ENCODE measurements at regions not wholly inside any gene's neighbourhood (a gene's known extent, or its start where the extent isn't known, plus 50 kb on each side); places are given as distances from the start of the nearest gene placed in this dataset.
"Not testable (repeated sequence)": the region's sequence is repeated elsewhere in the genome, so short reads cannot be mapped to it uniquely, and the experiment has no call there.

- no peaks in the 10 kb centered on the region for H3K27me3 ChIP-seq (ENCODE audit: control insufficient read depth, insufficient read depth, low read length)
- no peak overlapping the region for H3K27ac ChIP-seq (ENCODE audit: low read depth, low read length)
- no peaks in the 10 kb centered on the region for H3K36me3 ChIP-seq (ENCODE audit: control insufficient read depth, insufficient read depth, low read length)
- H3K4me3 ChIP-seq (ENCODE audit: low read length), result no peak overlapping the region
- H3K9ac ChIP-seq (ENCODE audit: low read length), result no peak overlapping the region
- H3K4me1 ChIP-seq (ENCODE audit: control insufficient read depth, insufficient read depth, low read length), result no peaks in the 10 kb centered on the region
Measured at GRCh38 chr12:114616081-114616480, 67.9 kb downstream of the TBX3 start.

DNA sequence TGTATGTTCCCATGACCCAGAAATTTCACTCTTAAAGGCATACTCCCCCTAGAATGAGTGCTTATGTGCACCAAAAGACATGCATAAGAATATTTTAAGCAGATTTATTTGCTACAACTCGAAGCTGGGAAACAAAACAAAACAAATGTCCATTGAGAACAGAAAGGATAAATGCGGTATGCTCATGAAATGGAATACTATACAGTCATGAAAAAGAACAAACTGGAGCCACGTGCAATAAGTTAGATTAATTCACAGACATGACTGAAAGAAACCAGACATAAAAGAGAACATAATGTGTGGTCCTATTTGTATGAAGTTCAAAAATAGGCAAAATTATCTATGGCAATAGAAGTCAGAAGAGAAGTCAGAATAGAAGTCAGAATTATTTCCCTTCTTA, 69.9 kb downstream of the TBX3 start:
- Histone ChIP-seq H3K27me3 (ENCODE audit: control insufficient read depth, insufficient read depth, low read length) (no peaks in the 10 kb centered on the region), H3K4me1 (ENCODE audit: control insufficient read depth, insufficient read depth, low read length) (no peaks in the 10 kb centered on the region), H3K4me3 (ENCODE audit: low read length) (no peak overlapping the region), H3K36me3 (ENCODE audit: control insufficient read depth, insufficient read depth, low read length) (no peaks in the 10 kb centered on the region), H3K27ac (ENCODE audit: low read depth, low read length) (no peak overlapping the region), H3K9ac (ENCODE audit: low read length) (no peak overlapping the region)

DNA sequence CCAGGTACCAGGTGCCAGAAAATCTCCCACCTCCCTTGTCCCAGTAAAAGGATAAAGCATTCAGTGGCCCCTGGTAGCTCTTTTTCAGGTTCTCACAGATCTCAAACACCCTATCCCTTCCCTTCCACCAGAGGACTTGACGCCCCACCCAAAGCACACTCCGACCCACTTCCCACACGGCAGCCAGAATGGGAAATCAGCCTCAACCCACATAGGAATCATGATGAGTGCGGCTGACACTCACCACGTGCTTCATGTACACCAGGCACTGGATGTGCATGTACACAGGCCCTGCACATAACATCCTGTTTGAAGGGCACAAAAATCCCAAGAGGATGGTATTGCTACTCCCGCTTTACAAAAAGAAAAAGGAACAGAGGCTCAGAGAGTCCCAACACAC, 71.9 kb downstream of the TBX3 start:
- no peak overlapping the region for H3K27ac ChIP-seq (ENCODE audit: low read depth, low read length)
- H3K27me3 ChIP-seq (ENCODE audit: control insufficient read depth, insufficient read depth, low read length), result no peaks in the 10 kb centered on the region
- no peaks in the 10 kb centered on the region for H3K36me3 ChIP-seq (ENCODE audit: control insufficient read depth, insufficient read depth, low read length)
- H3K4me3 ChIP-seq (ENCODE audit: low read length), result no peak overlapping the region
- H3K4me1 ChIP-seq (ENCODE audit: control insufficient read depth, insufficient read depth, low read length), result no peaks in the 10 kb centered on the region
- H3K9ac ChIP-seq (ENCODE audit: low read length), result no peak overlapping the region

- Histone ChIP-seq H3K27ac (ENCODE audit: low read depth, low read length) (no peak overlapping the region), H3K27me3 (ENCODE audit: control insufficient read depth, insufficient read depth, low read length) (no peaks in the 10 kb centered on the region), H3K9ac (ENCODE audit: low read length) (no peak overlapping the region), H3K4me3 (ENCODE audit: low read length) (no peak overlapping the region), H3K36me3 (ENCODE audit: control insufficient read depth, insufficient read depth, low read length) (no peaks in the 10 kb centered on the region), H3K4me1 (ENCODE audit: control insufficient read depth, insufficient read depth, low read length) (no peaks in the 10 kb centered on the region)
Measured at GRCh38 chr12:114611145-114612018, 72.6 kb downstream of the TBX3 start.

DNA sequence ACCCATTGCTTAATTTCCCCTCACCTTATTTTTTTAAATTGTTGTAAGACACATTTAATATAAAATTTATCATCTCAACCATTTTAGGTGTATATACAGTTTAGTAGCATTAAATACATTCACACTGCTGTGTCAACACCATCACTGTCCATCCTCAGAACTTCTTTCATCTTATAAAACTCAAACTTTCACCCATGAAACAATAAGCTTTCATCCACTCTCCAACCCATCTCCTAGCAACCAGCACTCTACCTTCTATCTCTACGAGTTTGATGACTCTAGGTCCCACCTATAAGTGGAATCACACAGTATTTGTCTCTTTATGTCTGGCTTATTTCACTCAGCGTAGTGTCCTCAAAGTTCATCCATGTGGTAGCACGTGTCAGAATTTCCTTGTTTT, 75.5 kb downstream of the TBX3 start:
- H3K9ac ChIP-seq (ENCODE audit: low read length), result no peak overlapping the region

DNA sequence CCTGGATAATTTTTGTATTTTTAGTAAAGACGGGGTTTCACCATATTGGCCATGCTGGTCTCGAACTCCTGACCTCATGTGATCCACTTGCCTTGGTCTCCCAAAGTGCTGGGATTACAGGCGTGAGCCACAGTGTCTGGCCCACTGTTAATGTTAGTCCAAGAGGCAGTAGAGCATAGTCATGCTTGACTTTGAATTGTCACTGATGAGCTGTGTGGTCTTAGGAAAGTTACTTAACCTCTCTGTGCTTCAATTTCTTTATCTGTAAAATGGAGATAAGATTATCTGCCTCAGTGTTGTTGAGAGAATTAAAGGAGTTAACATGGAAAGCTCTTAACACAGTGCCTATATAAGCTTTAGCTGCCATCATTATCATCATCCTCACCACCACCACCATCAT, 78.1 kb downstream of the TBX3 start:
- no peaks in the 10 kb centered on the region for H3K36me3 ChIP-seq (ENCODE audit: control insufficient read depth, insufficient read depth, low read length)
- no peak overlapping the region for H3K9ac ChIP-seq (ENCODE audit: low read length)
- H3K4me3 ChIP-seq (ENCODE audit: low read length), result no peak overlapping the region
- H3K27me3 ChIP-seq (ENCODE audit: control insufficient read depth, insufficient read depth, low read length), result no peaks in the 10 kb centered on the region
- H3K27ac ChIP-seq (ENCODE audit: low read depth, low read length), result no peak overlapping the region
- no peaks in the 10 kb centered on the region for H3K4me1 ChIP-seq (ENCODE audit: control insufficient read depth, insufficient read depth, low read length)

More for the DNA sequence above, 75.5 kb downstream of the TBX3 start:
- H3K27ac ChIP-seq (ENCODE audit: low read depth, low read length), result no peak overlapping the region
- H3K36me3 ChIP-seq (ENCODE audit: control insufficient read depth, insufficient read depth, low read length), result no peaks in the 10 kb centered on the region
- H3K27me3 ChIP-seq (ENCODE audit: control insufficient read depth, insufficient read depth, low read length), result no peaks in the 10 kb centered on the region
- no peak overlapping the region for H3K4me3 ChIP-seq (ENCODE audit: low read length)
- no peaks in the 10 kb centered on the region for H3K4me1 ChIP-seq (ENCODE audit: control insufficient read depth, insufficient read depth, low read length)

DNA sequence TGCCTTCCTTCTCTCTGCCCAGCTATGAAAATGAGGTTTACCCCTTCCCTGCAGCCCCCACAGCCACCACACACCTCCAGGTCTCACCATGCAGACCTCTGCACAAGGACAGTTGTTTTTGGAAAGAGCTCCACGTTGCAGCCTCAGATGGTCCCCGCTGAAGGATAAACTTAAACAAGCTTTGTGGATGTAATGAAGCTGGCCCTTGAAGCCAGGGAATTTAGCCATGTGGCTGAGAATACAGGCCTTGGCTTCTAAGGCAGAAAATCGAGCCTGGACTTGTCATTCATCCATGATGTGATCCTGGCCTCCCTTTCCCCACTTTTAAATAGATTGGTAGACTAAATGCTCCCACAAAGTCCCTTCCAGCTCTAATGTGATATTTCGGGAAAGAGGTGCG, 79.4 kb downstream of the TBX3 start:
- Histone ChIP-seq H3K9ac (ENCODE audit: low read length) (no peak overlapping the region), H3K27ac (ENCODE audit: low read depth, low read length) (no peak overlapping the region), H3K27me3 (ENCODE audit: control insufficient read depth, insufficient read depth, low read length) (no peaks in the 10 kb centered on the region), H3K4me1 (ENCODE audit: control insufficient read depth, insufficient read depth, low read length) (no peaks in the 10 kb centered on the region), H3K36me3 (ENCODE audit: control insufficient read depth, insufficient read depth, low read length) (no peaks in the 10 kb centered on the region), H3K4me3 (ENCODE audit: low read length) (no peak overlapping the region)

- H3K27ac ChIP-seq (ENCODE audit: low read depth, low read length); H3K36me3 ChIP-seq (ENCODE audit: control insufficient read depth, insufficient read depth, low read length); H3K4me1 ChIP-seq (ENCODE audit: control insufficient read depth, insufficient read depth, low read length); H3K27me3 ChIP-seq (ENCODE audit: control insufficient read depth, insufficient read depth, low read length); H3K9ac ChIP-seq (ENCODE audit: low read length); H3K4me3 ChIP-seq (ENCODE audit: low read length): not testable (repeated sequence)
Measured at GRCh38 chr12:114600584-114600983, 83.4 kb downstream of the TBX3 start.

GRCh38 chr12:114598111-114598510, 85.9 kb downstream of the TBX3 start:
- Histone ChIP-seq H3K36me3 (ENCODE audit: control insufficient read depth, insufficient read depth, low read length) (no peaks in the 10 kb centered on the region), H3K4me1 (ENCODE audit: control insufficient read depth, insufficient read depth, low read length) (no peaks in the 10 kb centered on the region), H3K4me3 (ENCODE audit: low read length) (no peak overlapping the region), H3K27ac (ENCODE audit: low read depth, low read length) (no peak overlapping the region), H3K9ac (ENCODE audit: low read length) (no peak overlapping the region), H3K27me3 (ENCODE audit: control insufficient read depth, insufficient read depth, low read length) (no peaks in the 10 kb centered on the region)

- Histone ChIP-seq H3K27ac (ENCODE audit: low read depth, low read length) (no peak overlapping the region), H3K27me3 (ENCODE audit: control insufficient read depth, insufficient read depth, low read length) (no peaks in the 10 kb centered on the region)
Measured at GRCh38 chr12:114592946-114593345, 91.0 kb downstream of the TBX3 start.

DNA sequence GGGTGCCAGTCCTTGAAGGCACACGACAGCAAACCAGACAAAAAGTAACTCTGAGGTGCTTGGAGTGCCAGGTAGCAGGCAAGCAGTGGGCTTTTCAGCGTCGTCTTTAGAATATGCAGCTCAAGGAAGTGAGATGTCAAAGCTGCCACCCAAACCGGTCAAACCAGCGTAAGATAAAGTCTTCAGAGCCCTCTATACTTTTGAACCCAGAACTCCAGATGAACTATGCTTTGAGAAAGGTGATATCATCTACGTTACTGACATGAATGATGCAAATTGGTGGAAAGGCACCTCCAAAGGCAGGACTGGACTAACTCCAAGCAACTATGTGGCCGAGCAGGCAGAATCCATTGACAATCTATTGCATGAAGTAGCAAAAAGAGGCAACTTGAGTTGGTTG, 95.9 kb downstream of the TBX3 start:
- Histone ChIP-seq H3K27me3 (ENCODE audit: control insufficient read depth, insufficient read depth, low read length) (no peaks in the 10 kb centered on the region), H3K4me1 (ENCODE audit: control insufficient read depth, insufficient read depth, low read length) (no peaks in the 10 kb centered on the region), H3K36me3 (ENCODE audit: control insufficient read depth, insufficient read depth, low read length) (no peaks in the 10 kb centered on the region), H3K27ac (ENCODE audit: low read depth, low read length) (no peak overlapping the region), H3K4me3 (ENCODE audit: low read length) (no peak overlapping the region), H3K9ac (ENCODE audit: low read length) (no peak overlapping the region)

More at GRCh38 chr12:114592946-114593345, 91.0 kb downstream of the TBX3 start:
- Histone ChIP-seq H3K4me1 (ENCODE audit: control insufficient read depth, insufficient read depth, low read length) (no peaks in the 10 kb centered on the region), H3K4me3 (ENCODE audit: low read length) (no peak overlapping the region), H3K9ac (ENCODE audit: low read length) (no peak overlapping the region), H3K36me3 (ENCODE audit: control insufficient read depth, insufficient read depth, low read length) (no peaks in the 10 kb centered on the region)

GRCh38 chr12:114580306-114580705, 103.7 kb downstream of the TBX3 start:
- Histone ChIP-seq H3K27me3 (ENCODE audit: control insufficient read depth, insufficient read depth, low read length) (peaks cover 3% of the 10 kb centered on the region), H3K4me1 (ENCODE audit: control insufficient read depth, insufficient read depth, low read length) (no peaks in the 10 kb centered on the region), H3K36me3 (ENCODE audit: control insufficient read depth, insufficient read depth, low read length) (no peaks in the 10 kb centered on the region), H3K9ac (ENCODE audit: low read length) (no peak overlapping the region), H3K27ac (ENCODE audit: low read depth, low read length) (no peak overlapping the region), H3K4me3 (ENCODE audit: low read length) (no peak overlapping the region)

DNA sequence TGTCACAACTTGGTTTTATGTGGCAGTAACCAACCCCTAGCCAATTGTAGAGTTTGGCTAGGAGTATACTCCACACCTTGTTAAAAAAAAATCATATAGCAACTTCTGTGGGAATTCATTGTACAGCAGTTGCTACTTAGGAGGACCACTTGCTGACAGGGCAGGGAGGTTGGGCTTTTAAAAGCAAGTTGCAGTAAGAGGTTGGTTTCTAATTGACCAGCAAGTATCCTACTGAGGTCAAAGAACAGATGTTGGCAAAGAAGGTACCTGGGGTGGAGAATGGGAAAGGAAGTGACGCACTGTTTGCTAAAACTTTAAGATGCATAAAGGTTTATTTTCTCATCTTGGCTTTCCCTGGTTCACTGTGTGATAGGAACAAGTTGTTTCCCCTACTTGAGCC, 104.6 kb downstream of the TBX3 start:
- Histone ChIP-seq H3K36me3 (ENCODE audit: control insufficient read depth, insufficient read depth, low read length) (no peaks in the 10 kb centered on the region), H3K9ac (ENCODE audit: low read length) (no peak overlapping the region), H3K27ac (ENCODE audit: low read depth, low read length) (no peak overlapping the region), H3K4me1 (ENCODE audit: control insufficient read depth, insufficient read depth, low read length) (no peaks in the 10 kb centered on the region), H3K4me3 (ENCODE audit: low read length) (no peak overlapping the region), H3K27me3 (ENCODE audit: control insufficient read depth, insufficient read depth, low read length) (peaks cover 3% of the 10 kb centered on the region)
